Upper lobe of left lung (tissue), 4 donors: ENCODE measurements at regions not wholly inside any gene's neighbourhood (a gene's known extent, or its start where the extent isn't known, plus 50 kb on each side); places are given as distances from the start of the nearest gene placed in this dataset.

Experiments used
- CTCF ChIP-seq, 6 experiments: fragments of 450-650 bp in 4 of 6; fragments of 200-600 bp in 2 of 6; sonication (generic) in 2 of 6; IDR thresholded peaks; one replicate each; pipeline ENCODE4 v1.5.1; 2016 to 2019; ENCODE audit warnings: antibody characterized with exemption in 6 of 6
- POLR2AphosphoS5 ChIP-seq, 2 donors: sonication (generic); formaldehyde crosslinking; IDR thresholded peaks; one replicate each; pipeline ENCODE4 v1.5.1; 2017; ENCODE audit warnings: antibody characterized with exemption in 2 of 2

GRCh38 chr5:145449794-145450193 lies 385.3 kb downstream of the PRELID2 start:
- TF ChIP-seq CTCF (IDR thresholded peaks at IDR 0.05) (no peak), POLR2AphosphoS5 (IDR thresholded peaks at IDR 0.05) (no peak)
